GM12874 (cell line): ENCODE measurements at regions not wholly inside any gene's neighbourhood (a gene's known extent, or its start where the extent isn't known, plus 50 kb on each side); places are given as distances from the start of the nearest gene placed in this dataset.

Source experiments
- CTCF ChIP-seq: IDR thresholded peaks from 2 replicates; pipeline ENCODE4 v1.5.1; 2011; ENCODE audit warnings: low read depth, mild to moderate bottlenecking, control low read depth, low read length, moderate library complexity; ENCODE audit not compliant: insufficient read depth

- TF ChIP-seq CTCF: no peak
Observed at GRCh38 chr18:38413193-38413592, 847.6 kb upstream of the CELF4 start.

GRCh38 chr18:38406607-38407006, 841.0 kb upstream of the CELF4 start:
- no peak for TF ChIP-seq CTCF

GRCh38 chr18:38402509-38402908, 836.9 kb upstream of the CELF4 start:
- TF ChIP-seq CTCF: no peak

- TF ChIP-seq CTCF: no peak
Observed at GRCh38 chr18:38397094-38397493, 831.5 kb upstream of the CELF4 start.

GRCh38 chr18:38386146-38386545, 820.5 kb upstream of the CELF4 start:
- TF ChIP-seq CTCF: no peak

- no peak for TF ChIP-seq CTCF
Observed at GRCh38 chr18:38369772-38370690, 804.4 kb upstream of the CELF4 start.

- TF ChIP-seq CTCF: no peak
Observed at GRCh38 chr18:38368886-38369285, 803.3 kb upstream of the CELF4 start.
